HG02798 (cell line): ENCODE measurements at regions not wholly inside any gene's neighbourhood (a gene's known extent, or its start where the extent isn't known, plus 50 kb on each side); places are given as distances from the start of the nearest gene placed in this dataset.

Experiments
- ATAC-seq: cut with Tn5 transposase; IDR thresholded peaks from one replicate; pipeline ENCODE4 v1.9.1; 2021; ENCODE audit warnings: mild to moderate bottlenecking; ENCODE audit not compliant: unreplicated experiment, poor library complexity

DNA sequence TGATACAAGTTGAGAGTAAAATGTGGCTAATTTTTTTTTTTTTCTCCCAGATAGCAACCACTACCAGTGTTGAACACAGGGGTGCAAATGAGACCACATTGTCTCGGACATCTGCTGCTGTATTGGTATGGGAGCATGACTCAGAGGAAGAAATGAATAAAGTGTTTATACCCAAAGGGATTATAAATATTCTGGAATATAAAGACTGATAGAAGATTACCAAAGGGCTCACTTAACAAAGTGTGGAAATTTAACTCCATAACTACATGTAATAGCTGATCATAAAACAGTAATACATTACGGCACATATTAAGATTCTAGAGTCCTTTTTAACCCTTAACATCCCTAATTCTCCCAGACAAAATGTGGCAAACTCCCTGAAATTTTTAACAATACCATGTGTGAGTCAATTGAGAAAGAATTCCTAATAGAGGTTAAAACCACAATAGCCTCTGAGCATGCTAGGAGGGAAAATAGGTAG lies 1023.0 kb upstream of the ACVR2A start:
- ATAC-seq, result no peak

DNA sequence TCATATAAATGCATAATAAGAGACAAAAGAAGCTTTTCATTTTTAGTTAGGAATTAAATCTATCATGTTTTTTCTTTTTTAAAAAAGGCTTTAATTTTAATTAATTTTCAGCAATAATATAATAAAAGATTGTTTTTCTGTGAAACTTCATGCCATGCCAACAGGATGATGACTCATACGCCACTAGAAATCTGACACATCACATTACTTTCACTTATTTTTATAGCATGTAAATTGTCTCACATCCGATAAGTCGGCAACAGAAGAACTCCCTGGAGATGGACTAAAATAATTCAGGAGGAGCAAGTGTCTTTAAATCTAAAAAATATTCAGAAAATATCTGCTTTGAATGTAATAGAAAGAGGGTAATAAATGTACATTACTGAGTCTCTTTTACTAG lies 1024.2 kb upstream of the ACVR2A start:
- ATAC-seq, result no peak

DNA sequence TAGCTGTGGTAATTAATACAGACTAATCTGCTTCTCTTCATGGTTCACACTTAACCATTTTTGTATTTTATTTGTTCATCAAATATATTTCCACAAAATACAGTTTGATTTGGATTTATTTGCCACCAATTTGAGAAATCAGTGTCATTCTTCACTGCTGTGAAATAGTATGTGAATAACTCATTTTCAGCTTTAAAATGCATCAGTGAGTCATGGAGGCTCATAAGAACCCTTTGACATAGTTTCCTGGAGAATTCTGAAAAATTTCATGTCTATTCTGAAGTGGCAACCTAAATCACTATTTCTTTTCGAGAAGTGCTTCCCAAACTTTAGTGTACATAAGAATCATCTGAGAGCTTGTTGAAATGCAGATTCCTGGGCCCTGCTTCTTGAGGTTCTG lies 1026.7 kb upstream of the ACVR2A start:
- no peak for ATAC-seq

DNA sequence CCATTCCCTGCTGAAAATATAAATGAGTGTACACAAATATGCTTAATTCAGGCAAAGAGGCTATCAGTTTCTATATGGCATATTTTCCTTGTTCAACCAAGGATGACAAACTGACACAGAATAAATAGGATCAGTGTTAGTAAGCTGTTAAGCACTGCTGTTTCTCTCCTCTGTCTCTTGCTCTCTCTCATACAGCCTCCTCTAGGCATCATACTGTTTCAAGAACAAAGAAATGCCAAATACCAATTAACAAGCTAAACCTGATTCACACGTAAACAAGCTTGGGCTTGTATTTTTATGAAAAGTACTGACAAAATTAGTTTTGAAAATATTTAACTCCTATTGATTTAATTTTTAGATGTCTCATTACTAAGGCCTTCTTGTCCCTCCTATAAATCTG lies 1027.2 kb upstream of the ACVR2A start:
- ATAC-seq, result no peak

DNA sequence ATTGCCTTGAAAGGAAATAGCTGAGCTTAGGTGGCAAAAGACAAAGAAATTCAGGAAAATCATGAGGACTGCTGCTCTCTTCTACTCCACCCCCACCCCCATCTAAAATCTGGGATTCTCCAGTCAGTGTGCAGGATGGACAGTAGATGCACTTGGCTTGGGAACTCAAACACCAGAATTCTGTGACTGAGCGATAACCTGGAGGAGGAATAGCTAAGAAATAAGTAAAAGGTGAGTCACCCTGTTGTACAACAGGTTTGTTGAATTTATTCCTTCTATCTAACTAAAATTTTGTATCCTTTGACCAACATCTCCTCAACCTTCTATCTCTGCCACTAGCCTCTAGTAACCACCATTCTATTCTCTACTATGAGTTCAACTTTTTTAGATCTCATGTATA lies 1029.9 kb upstream of the ACVR2A start:
- no peak for ATAC-seq

DNA sequence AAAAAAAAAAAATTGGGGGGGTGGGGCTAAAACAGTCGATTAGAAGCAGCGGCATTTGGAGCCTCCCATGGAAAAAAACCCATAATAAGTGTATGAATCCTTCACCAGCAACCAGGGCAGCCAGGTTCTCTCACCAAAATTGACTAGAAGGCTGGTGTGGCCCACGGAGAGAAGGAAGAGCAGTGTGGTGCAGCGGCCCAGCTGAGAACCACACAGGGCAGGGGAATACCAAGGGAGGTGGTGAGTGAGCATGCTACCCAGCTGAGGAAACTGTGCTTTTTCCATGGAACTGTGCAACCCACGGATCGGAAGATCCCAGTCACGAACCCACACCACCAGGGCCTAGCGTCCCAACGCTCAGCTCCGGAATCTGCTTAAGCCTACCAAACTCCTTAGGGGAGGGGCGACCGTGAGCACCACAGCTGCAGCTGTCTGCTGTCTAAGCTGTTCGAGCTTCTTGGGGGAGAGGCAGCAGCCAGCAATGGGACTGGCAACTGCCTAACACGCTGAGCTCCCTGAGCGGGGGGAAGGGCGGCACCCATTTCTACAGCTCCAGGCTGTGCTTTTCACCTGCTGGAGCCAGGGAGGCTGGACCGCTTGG lies 1037.2 kb upstream of the ACVR2A start:
- peak; percentile 57 for ATAC-seq

DNA sequence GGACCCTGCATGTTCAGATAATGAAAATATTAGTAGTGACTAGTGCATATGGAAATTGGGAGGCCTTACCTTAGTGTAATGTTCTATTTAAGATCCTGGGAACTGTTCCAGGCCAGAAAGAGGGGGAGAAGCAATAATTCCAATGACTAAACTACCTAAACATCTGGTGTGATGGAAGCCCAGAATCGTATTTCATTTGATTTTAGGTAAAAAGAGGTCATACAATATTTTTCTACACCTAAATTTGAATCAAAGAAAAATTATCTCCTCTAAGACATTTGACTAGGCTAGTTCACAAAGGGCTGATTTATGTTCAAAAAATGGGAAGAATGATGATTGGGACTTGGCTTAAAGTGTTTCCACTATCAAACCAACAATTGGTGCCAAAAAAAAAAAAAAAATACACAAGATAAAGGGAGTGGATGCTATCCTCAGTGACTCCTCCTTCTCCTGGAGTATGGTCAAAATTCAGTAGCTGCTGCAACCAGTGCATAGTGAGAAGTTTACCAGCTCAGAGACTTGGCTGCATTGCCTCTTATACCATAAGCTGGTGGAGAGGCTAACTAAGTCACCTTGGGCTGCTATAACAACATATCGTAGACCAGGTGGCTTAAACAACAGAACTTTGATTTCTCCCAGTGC lies 1038.3 kb upstream of the ACVR2A start:
- no peak for ATAC-seq

DNA sequence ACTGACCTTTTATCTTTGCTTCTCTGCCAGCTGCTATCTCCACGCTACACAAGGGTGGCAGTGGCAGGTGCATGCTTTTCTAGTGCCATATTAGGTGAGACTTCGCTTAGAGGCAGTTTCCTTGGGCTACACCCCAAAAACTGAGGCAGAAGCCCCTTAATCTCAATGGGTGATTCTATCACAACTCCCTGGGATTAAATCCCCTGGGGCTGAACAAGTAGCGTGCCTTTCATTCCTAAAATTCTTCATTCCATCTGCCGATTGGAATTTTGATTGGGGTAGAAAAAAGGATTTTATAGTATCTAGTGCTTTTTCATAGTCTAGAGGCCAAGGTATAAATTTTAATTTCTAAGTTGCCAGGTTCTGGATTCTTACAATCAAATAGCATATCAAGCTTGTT lies 1040.5 kb upstream of the ACVR2A start:
- no peak for ATAC-seq

DNA sequence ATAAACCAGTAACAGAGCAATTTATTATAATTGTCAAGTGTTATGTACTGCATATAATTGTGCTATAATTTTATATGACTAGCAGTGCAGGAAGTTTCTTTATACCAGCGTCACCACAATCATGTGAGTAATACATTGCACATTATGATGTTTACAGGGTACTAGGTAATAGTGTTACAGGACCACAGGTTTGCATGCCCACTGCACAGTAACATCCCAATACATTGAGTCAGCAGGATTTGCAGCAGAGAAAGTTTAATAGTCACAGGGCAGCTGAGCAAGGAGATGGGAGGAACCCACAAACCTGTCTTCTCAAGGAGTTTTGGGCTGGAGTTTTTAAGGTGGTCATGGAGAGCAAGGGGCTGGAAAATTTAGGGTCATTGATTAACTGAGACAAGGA lies 1042.9 kb upstream of the ACVR2A start:
- ATAC-seq, result no peak

DNA sequence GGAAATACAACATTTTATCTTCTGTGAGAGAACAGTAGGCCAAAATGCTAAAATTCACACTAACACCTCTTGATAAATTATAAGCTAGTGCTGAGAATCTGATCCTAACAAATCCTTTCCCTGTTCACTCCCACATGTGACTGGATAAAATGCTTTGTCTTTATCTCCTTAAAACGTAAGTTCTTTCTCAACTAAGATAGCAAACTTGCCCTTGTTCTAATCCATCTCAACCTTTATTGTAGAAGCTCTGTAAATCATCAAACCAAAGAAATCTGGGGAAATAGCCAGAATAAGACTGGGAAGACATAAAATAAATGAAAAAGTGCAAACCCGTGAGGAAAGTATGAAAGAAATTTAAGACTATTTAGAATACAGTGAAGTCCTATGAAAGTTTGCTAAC lies 1058.4 kb upstream of the ACVR2A start:
- ATAC-seq, result no peak

DNA sequence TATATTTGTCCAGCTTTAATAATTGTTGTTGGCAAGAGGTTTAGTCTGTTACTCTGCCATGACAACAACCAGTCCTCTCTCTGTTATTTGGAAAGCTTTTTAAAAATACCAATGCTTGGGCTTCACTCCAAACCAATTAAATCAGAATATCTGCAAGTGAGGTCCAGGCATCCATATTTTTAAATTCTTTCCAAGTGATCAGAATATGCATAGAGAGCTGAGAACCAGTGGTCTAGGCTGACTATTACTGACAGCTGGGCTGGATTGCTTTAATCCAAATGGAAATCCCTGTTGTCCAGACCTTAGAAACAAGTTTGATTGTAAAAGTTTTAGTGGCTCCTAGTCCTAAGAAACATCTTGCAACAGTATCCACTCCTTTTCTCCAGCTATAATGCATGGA lies 1059.7 kb upstream of the ACVR2A start:
- ATAC-seq, result no peak

DNA sequence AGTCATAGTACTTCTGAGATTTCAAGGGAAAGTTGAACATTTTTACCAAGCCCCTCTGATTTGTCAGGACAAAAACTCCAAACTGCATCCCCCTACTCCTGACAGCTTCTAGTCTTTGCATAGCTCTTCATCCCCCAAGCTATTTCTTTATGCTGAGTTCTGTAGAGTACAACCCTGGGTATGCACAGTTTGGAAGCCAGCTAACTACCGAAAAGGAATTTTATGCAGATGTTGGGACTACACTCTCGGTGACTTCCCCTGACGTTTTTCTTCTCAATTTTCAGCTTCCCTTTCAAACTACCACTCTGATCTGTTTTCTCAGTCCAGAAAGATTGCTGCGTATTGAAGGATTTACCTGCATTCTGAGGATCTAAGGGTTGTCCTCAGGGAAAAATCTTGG lies 1060.2 kb upstream of the ACVR2A start:
- no peak for ATAC-seq

DNA sequence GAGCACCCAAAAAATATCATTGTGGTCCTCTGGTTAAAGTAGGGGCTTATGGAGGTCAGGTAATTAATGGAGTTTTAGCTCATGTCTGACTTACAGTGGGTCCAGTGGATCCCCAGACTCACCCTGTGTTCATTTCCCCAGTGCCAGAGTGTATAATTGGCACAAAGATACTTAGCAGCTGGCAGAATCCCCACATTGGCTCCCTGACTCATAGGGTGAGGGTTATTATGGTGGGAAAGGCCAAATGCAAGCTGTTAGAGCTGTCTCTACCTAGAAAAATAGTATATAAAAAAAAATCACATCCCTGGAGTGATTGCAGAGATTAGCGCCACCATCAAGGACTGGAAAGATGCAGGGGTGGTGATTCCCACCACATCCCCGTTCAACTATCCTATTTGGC lies 1067.6 kb upstream of the ACVR2A start:
- no peak for ATAC-seq

DNA sequence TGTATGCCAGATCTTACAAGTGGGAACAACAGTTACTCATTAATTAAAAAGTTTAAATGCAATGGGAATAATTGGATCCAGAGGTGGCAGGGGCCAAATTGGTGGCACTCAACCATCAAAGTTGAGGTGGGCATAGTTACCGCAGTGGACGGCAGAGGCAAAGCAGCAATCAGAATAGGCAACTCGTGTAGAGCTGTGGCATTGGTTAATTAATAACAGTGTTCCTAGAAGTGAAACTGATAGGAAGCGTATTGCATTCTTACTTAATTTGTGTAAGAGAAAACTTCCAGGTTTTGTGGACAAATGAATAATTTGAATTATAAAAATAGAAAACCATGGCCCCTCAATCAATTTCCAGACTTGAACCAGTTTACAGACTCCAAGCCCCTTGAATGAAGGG lies 1068.2 kb upstream of the ACVR2A start:
- no peak for ATAC-seq

DNA sequence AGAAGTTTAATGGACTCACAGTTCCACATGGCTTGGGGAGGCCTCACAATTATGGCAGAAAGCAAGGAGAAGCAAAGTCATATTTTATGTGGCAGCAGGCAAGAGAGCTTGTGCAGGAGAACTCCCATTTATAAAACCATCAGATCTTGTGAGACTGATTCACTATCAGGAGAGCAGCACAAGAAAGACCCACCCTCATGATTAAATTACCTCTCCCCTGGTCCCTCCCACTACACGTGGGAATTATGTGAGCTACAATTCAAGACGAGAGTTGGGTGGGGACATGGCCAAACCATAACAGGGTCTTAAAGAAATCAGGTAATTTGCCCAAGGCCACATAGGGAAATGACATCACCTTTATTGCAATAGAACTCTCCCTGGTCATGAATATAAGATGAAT lies 1073.3 kb upstream of the ACVR2A start:
- ATAC-seq, result no peak

DNA sequence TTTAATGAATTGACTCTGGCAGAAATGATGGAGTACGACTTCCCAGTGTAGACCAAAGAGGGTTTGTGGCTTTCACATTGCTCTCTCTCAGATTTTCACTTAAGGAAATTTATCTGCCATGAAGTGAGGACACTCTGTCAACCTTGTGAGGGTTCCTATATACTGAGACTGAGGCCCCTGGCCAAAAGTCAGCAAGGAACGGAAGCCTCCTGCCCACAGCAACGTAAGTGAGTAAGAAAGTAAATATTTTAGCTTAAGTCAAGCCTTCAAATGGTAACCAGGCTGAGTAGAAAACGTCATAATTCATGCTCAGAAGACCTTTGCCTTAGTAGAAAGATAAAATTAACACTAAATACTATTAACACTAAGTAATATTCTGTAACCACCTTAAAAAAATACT lies 1080.5 kb upstream of the ACVR2A start:
- ATAC-seq, result no peak

DNA sequence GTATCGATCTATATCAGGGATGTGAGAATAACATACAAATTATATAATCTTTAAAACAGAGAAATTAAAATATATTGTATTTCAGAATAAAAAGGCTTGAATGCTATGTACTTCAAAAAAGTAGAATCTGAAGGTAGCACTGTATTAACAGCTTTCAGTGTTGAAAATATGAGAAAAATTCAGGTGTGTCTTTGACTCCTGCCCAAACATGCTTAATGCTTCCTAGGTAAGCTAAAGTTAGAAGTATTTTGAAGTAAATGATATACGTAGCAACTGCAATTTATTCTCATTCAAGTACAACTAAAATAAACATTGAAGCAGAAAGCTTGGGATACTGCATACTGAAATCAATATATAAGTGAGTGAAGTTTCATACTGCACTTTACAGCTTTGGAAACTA lies 1082.0 kb upstream of the ACVR2A start:
- ATAC-seq, result no peak

DNA sequence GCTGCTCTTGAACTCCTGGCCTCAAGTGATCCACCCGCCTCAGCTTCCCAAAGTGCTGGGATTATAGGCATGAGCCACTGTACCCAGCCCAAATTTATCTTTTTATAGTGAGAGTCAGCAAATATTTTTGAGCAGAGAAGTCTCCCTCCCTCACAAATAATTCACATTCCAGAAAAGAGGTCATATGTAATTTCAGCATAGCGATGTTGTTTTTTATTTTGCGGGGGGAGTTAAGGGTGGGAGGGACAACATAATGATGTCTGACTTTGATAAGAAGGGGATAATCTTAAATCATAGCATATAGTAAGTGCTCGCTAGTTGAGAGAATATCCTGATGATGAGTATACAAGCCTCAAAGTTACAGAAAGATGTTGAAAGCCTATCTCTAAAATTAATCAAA lies 1090.2 kb upstream of the ACVR2A start:
- ATAC-seq, result no peak

DNA sequence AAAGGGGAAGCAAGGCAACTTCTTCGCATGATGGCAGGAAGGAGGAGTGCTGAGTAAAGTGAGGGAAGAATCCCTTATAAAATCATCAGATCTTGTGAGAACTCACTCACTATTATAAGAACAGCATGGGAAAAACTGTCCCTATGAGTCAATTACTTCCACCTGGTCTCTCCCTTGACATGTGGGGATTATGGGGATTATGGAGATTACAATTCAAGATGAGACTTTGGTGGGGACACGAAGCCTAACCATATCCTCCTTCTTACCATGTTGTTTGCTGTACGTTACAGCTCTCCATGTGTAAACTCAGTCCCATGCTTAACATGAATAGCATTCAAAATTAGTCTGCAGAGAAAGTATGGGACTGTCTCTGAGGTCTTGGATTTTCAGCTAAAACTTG lies 1096.8 kb upstream of the ACVR2A start:
- ATAC-seq, result no peak

DNA sequence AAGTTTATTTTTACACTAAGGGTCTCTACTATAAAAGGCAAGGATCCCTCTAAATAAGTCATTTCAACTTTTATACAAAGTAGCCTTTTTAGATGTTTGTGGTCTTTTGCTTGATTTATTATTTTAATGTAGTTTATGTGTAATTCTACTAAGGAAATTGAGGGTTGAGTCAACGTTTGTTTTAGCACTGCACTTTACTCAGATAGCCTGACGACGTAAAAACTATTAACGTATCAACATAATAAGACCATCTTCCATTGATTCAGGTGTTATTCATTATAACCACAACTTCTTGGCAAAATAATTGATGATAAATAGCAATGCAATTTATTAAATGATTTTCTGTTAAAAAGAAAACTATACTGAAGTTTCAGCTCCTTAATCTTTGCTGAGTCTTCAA lies 1103.6 kb upstream of the ACVR2A start:
- ATAC-seq, result no peak

DNA sequence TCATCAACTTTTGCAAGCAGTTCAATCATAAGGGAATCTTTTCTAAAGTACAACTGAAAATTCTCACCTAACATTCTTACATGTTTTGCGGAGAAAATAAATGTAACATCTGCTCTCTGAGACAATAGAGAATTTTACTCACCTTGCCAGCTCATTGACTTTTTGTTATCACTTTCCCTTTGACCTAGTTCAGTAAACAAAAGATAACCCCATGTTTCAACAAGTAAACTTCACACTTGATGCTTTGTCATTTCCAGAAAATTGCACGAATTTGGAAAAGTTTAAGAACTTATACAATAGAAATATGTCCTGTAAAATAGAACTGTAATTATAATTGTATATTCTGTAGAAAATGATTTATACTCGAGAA lies 1110.0 kb upstream of the ACVR2A start:
- no peak for ATAC-seq

DNA sequence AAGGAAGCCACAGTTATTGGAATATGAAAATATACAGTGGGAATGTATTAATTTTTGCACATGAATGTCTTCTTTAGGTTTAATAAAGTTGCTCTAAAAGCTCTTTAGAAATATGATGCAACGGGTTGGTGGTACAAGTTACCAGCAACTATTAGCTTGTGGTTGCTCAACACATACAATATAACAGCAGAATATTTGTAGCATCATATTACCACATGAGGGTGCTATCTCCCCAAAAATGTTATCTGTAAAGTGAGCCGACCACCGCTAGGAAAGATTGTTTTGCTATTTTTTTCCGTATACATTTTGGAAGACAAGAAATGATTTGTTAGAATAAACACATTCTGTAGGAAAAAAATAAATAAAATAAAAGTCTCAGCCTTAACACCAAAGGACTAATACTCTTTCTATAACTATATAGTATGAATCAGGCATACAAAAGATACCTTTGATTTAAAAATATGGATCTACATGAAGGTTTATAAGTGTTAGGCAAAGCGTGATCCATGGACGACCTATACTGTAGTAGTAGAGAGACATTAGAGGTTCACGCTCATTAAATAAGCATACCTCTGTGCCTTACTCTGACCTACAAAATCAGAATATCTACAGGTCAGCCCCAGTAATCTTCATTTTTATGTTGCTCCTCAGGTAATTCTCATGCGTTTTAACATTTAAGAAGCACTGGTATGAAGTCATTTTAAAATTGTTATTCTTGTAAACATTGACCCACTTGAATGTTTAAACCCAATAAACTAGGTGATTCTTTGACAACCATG lies 1110.6 kb upstream of the ACVR2A start:
- ATAC-seq, result peak; percentile 76
